Stomach smooth muscle (tissue), 2 donors: ENCODE measurements at regions not wholly inside any gene's neighbourhood (a gene's known extent, or its start where the extent isn't known, plus 50 kb on each side); places are given as distances from the start of the nearest gene placed in this dataset.
"Not testable (repeated sequence)": the region's sequence is repeated elsewhere in the genome, so short reads cannot be mapped to it uniquely, and the experiment has no call there.

Experiments used
- H3K27ac ChIP-seq: one replicate; pipeline ENCODE4 v1.7.0; 2013; ENCODE audit warnings: mild to moderate bottlenecking, low read length, inconsistent platforms
- H3K27me3 ChIP-seq, 2 donors: one replicate each; pipeline ENCODE4 v1.7.0; 2013; ENCODE audit warnings: low read length in 2 of 2; ENCODE audit not compliant: insufficient read depth in 2 of 2, control insufficient read depth in 1 of 2
- H3K36me3 ChIP-seq, 2 donors: one replicate each; pipeline ENCODE4 v1.7.0; 2013; ENCODE audit warnings: low read length in 2 of 2; ENCODE audit not compliant: control insufficient read depth in 2 of 2, insufficient read depth in 2 of 2
- H3K4me1 ChIP-seq: one replicate; pipeline ENCODE4 v1.7.0; 2013; ENCODE audit warnings: low read length; ENCODE audit not compliant: control insufficient read depth, insufficient read depth
- H3K4me3 ChIP-seq, 2 donors: one replicate each; pipeline ENCODE4 v1.7.0; 2013; ENCODE audit warnings: low read length in 2 of 2
- H3K9ac ChIP-seq, 2 donors: one replicate each; pipeline ENCODE4 v1.7.0; 2013; ENCODE audit warnings: low read length in 2 of 2, mild to moderate bottlenecking in 1 of 2
- H3K9me3 ChIP-seq, 2 donors: one replicate each; pipeline ENCODE4 v1.7.0; 2013; ENCODE audit warnings: low read length in 2 of 2; ENCODE audit not compliant: control insufficient read depth in 2 of 2
- donor health status: healthy.
- donor health status: Pancreatic carcinoma.

DNA sequence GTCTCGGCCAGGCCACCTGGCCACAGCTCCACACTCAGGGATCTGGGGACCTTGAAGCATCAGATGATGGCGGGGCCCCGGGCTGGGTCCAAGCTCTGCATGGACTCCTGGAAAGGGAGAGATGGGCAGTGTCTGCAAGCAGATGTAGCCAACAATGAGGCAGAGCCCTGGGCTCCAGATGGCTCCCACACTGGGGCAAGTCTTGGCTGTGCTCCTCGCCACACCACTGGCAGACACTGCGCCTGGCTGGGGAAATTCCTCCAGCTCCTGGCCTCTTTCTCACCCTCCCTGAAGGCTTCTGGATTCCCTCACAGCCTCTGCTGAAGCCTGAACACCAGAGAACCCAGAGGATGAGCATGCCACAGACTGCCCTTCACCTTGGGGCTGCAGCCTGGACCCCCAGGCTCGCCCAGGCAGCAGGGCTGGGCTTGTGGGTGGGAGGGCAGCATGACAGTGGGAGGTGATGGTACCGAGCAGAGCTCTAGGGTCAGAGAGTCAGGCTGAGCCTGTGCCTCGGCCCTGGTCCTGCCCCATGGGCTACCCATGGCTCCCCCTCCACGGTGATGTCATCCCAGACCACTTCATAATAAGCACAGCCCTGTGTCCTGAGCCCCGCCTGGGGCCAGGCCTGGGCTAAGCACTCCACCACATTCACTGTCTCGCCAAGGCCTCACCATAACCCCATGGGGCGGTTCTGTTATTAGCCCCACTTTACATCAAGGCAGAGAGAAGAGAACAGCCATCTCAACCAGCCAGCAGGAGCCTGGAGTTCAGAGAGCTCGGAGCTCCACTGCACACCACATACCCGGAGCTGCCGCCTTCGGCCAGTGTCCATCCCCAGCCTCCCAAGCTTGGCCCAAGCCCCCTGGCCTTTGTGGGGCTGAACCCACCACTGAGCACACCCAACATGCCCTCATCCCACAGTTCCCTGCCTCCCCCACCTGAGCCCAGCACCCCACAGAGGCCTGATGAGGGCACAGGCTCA lies 62.2 kb upstream of the ADAMTS2 start:
- Histone ChIP-seq H3K9me3 (no peaks in the 10 kb centered on the region), H3K4me3 (no peak overlapping the region), H3K9ac (no peak overlapping the region), H3K27ac (no peak overlapping the region), H3K36me3 (no peaks in the 10 kb centered on the region), H3K4me1 (no peaks in the 10 kb centered on the region), H3K27me3 (no peaks in the 10 kb centered on the region)

DNA sequence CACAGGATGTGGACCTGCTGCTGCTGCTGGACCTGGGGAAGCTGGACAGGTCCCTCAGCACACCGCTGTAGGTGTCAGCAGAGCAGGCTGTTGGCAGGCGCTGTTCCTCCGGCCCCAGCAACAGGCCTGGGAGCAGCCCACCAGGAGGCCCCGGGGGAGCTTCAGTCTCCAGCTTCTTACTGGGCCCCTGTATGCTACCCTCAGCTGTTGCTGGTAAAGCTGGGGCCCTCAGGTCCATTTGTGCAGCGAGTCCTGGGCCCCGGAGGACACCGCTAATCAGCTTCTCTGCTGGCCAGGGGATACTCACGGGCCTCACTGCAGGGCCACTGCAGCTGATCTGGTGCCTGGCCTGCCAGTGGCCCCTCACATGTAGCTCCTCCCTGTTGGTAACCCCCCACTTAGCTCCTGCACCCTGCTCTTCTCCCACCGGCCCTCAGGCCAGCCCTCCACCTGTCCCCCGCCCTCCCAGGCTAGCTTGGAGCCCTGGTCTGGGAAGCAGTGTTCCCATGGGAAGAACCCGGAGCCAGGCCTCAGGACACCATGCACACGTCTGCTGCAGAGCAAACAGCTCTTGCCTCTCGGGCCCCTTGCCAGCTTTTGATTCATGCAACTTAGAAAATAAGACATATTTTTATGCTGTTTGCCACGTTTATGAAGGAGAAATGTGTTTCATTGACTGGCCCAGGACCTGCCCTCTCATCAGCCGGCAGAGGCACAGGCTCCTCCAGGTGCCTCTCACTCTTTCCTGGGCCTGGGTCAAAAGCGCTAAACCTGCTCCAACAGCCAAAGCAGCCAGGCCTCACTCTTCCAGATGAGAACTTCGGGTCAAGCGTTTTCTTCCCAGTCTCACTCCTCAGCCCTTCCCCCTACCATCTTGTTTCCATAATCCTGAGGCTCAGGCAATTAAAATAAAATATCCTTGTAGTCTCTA lies 61.0 kb upstream of the ADAMTS2 start:
- peaks cover 0 to 4% of the 10 kb centered on the region in 2 donors for H3K9me3 ChIP-seq
- H3K36me3 ChIP-seq, result no peaks in the 10 kb centered on the region
- H3K9ac ChIP-seq, result no peak overlapping the region
- no peak overlapping the region for H3K27ac ChIP-seq
- no peaks in the 10 kb centered on the region for H3K27me3 ChIP-seq
- H3K4me1 ChIP-seq, result no peaks in the 10 kb centered on the region
- H3K4me3 ChIP-seq, result no peak overlapping the region

- Histone ChIP-seq H3K36me3 (no peaks in the 10 kb centered on the region), H3K9ac (no peak overlapping the region), H3K27ac (no peak overlapping the region), H3K4me1 (no peaks in the 10 kb centered on the region), H3K9me3 (peaks cover 0 to 5% of the 10 kb centered on the region in 2 donors), H3K27me3 (no peaks in the 10 kb centered on the region), H3K4me3 (no peak overlapping the region)
Observed at GRCh38 chr5:179405426-179406030, 60.3 kb upstream of the ADAMTS2 start.

DNA sequence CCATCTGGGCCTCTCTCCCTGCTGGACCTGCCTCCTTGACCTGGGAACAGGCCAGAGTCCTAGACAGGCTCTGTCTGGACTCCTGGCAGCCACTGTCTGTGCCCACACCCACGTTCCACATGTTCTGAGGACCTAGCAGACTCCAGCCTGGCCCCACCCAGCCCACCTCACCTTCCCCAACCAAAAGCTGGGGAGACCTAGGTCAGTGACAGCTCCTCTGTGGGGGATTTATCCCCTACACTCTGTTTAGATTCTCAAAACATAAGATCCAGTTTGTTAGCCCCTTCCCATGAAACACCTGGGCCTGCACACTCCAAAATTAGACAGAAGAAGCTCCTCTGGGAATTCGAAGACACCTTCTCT lies 59.8 kb upstream of the ADAMTS2 start:
- H3K4me3 ChIP-seq, result no peak overlapping the region
- no peak overlapping the region for H3K9ac ChIP-seq
- H3K27ac ChIP-seq, result no peak overlapping the region
- no peaks in the 10 kb centered on the region for H3K36me3 ChIP-seq
- no peaks in the 10 kb centered on the region for H3K4me1 ChIP-seq
- H3K9me3 ChIP-seq, result peaks cover 0 to 10% of the 10 kb centered on the region in 2 donors
- no peaks in the 10 kb centered on the region for H3K27me3 ChIP-seq

- no peak overlapping the region for H3K9ac ChIP-seq
- no peaks in the 10 kb centered on the region for H3K27me3 ChIP-seq
- peaks cover 0 to 10% of the 10 kb centered on the region in 2 donors for H3K9me3 ChIP-seq
- no peaks in the 10 kb centered on the region for H3K4me1 ChIP-seq
- no peak overlapping the region for H3K4me3 ChIP-seq
- H3K27ac ChIP-seq, result no peak overlapping the region
- H3K36me3 ChIP-seq, result no peaks in the 10 kb centered on the region
Observed at GRCh38 chr5:179404321-179405053, 59.2 kb upstream of the ADAMTS2 start.

- H3K9ac ChIP-seq, result no peak overlapping the region
- no peaks in the 10 kb centered on the region for H3K27me3 ChIP-seq
- no peaks in the 10 kb centered on the region for H3K4me1 ChIP-seq
- no peak overlapping the region for H3K27ac ChIP-seq
- no peak overlapping the region for H3K4me3 ChIP-seq
- H3K9me3 ChIP-seq, result peaks cover 0 to 13% of the 10 kb centered on the region in 2 donors
- no peaks in the 10 kb centered on the region for H3K36me3 ChIP-seq
Observed at GRCh38 chr5:179403426-179404147, 58.3 kb upstream of the ADAMTS2 start.

DNA sequence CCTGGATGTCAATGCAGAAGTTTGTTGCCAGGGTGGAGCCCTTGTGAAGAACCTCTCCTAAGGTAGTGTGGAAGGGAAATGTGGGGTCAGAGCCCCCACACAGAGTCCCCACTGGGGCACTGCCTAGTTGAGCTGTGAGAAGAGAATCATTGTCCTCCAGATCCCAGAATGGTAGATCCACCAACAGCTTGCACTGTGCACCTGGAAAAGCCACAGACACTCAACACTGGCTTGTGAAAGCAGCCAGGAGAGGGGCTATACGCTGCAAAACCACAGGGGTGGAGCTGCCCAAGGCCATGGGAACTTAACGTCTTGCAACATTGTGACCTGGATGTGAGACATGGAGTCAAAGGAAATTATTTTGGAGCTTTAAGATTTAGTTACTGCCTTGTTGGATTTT lies 55.2 kb upstream of the ADAMTS2 start:
- H3K27ac ChIP-seq, H3K36me3 ChIP-seq, H3K27me3 ChIP-seq, H3K4me1 ChIP-seq, H3K4me3 ChIP-seq, H3K9ac ChIP-seq: not testable (repeated sequence)
- peaks cover 0 to 13% of the 10 kb centered on the region in 2 donors for H3K9me3 ChIP-seq

GRCh38 chr5:179400020-179400419 lies 54.8 kb upstream of the ADAMTS2 start:
- peaks cover 0 to 13% of the 10 kb centered on the region in 2 donors for H3K9me3 ChIP-seq
- no peak overlapping the region for H3K27ac ChIP-seq
- H3K4me3 ChIP-seq, result no peak overlapping the region
- no peaks in the 10 kb centered on the region for H3K36me3 ChIP-seq
- H3K9ac ChIP-seq, result no peak overlapping the region
- no peaks in the 10 kb centered on the region for H3K4me1 ChIP-seq
- no peaks in the 10 kb centered on the region for H3K27me3 ChIP-seq

DNA sequence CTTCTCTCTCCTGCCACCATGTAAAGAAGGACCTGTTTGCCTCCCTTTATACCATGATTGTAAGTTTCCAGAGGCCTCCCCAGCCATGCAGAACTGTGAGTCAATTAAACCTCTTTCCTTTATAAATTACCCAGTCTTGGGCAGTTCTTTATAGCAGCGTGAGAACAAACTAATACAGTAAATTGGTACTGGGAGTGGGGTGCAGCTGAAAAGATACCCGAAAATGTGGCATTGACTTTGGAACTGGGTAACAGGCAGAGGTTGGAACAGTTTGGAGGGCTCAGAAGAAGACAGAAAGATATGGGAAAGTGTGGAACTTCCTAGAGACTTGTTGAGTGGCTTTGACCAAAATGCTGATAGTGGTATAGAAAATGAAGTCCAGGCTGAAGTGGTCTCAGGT lies 54.1 kb upstream of the ADAMTS2 start:
- not testable (repeated sequence) for H3K4me3 ChIP-seq, H3K36me3 ChIP-seq, H3K27me3 ChIP-seq, H3K4me1 ChIP-seq, H3K27ac ChIP-seq, H3K9ac ChIP-seq
- peaks cover 0 to 13% of the 10 kb centered on the region in 2 donors for H3K9me3 ChIP-seq
